ENCODE measurements at regions not wholly inside any gene's neighbourhood (a gene's known extent, or its start where the extent isn't known, plus 50 kb on each side); places are given as distances from the start of the nearest gene placed in this dataset.
A peak's percentile ranks its signal among the peaks of the same experiment; 100 is the strongest.

DNA sequence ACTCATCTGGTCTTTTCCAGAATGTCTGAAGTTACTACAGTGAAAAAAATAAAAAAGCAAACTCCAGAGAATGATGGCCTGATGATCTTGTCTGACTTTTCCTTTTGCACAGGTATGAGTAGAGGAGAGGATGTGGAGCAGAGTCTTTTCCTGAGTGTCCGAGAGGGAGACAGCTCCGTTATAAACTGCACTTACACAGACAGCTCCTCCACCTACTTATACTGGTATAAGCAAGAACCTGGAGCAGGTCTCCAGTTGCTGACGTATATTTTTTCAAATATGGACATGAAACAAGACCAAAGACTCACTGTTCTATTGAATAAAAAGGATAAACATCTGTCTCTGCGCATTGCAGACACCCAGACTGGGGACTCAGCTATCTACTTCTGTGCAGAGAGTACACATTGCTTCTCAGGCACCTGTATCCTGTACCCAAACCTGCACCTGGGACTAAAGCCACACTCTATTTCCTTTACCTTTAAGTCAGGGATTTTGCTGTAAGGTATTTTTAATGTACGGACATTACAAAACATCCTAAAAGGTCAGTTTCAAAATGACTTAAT is 75.8 kb upstream of the OR4E1 start:
- Histone ChIP-seq H2BK120ac (replicated peaks; ENCODE audit: low read depth, low read length) (no peak overlapping the region), H4K5ac (ENCODE audit: insufficient read length, low read depth, low read length) (no peak overlapping the region), H3K9ac (replicated peaks in 1 of 4; ENCODE audit: extremely low read depth in 1 of 4, low read depth in 3 of 4, low read length in 3 of 4) (no peak overlapping the region), H2BK15ac (ENCODE audit: low read length) (no peak overlapping the region), H2BK20ac (ENCODE audit: low read length) (no peak overlapping the region), H3K4me2 (ENCODE audit: insufficient read depth in 1 of 2, low read depth in 2 of 2, low read length in 2 of 2) (no peak overlapping the region), H3K4ac (replicated peaks; ENCODE audit: insufficient read length, low read depth, low read length) (no peak overlapping the region), H3K14ac (ENCODE audit: insufficient read length) (no peak overlapping the region), H3K4me3 (ENCODE audit: extremely low read depth in 1 of 4, insufficient read depth in 2 of 4, low read depth in 3 of 4, low read length in 4 of 4) (no peak overlapping the region), H3K56ac (replicated peaks; ENCODE audit: insufficient read length, low read depth, low read length) (no peak overlapping the region), H3K36me3 (ENCODE audit: control insufficient read depth in 2 of 4, insufficient read depth in 4 of 4, low read length in 3 of 4) (no peaks in the 10 kb centered on the region), H2AK5ac (ENCODE audit: low read depth, low read length) (no peak overlapping the region), H3K27ac (ENCODE audit: low read depth, low read length) (no peak overlapping the region), H3K23me2 (ENCODE audit: low read depth, low read length) (no peaks in the 10 kb centered on the region), H4K20me1 (replicated peaks in 1 of 2; ENCODE audit: control insufficient read depth in 1 of 2, insufficient read depth in 2 of 2, low read length in 2 of 2) (no peaks in the 10 kb centered on the region), H2BK12ac (ENCODE audit: low read depth, low read length) (no peak overlapping the region), H3K79me1 (ENCODE audit: low read depth, low read length) (no peaks in the 10 kb centered on the region), H3K18ac (ENCODE audit: extremely low read depth, low read length) (no peak overlapping the region), H3K4me1 (replicated peaks in 1 of 4; ENCODE audit: control insufficient read depth in 3 of 4, insufficient read depth in 4 of 4, low read length in 3 of 4) (no peaks in the 10 kb centered on the region; a peak in 1 of 7 replicates), H3K27me3 (replicated peaks in 1 of 4; ENCODE audit: control insufficient read depth in 3 of 4, extremely low read depth in 1 of 4, insufficient read depth in 3 of 4, low read length in 3 of 4) (no peaks in the 10 kb centered on the region), H3K79me2 (ENCODE audit: control insufficient read depth in 1 of 2, insufficient read depth in 2 of 2, low read length in 2 of 2) (no peaks in the 10 kb centered on the region), H4K91ac (replicated peaks; ENCODE audit: insufficient read length, low read length) (no peak overlapping the region), H3K9me3 (ENCODE audit: insufficient read depth in 2 of 2, low read depth in 1 of 2, low read length in 1 of 2) (no peaks in the 10 kb centered on the region), H2AFZ (ENCODE audit: low read length) (peak overlapping the region; percentile 93), H3K23ac (ENCODE audit: insufficient read length) (no peak overlapping the region), H2BK5ac (ENCODE audit: low read depth, low read length) (no peak overlapping the region), H4K8ac (ENCODE audit: extremely low read depth, insufficient read depth, low read length) (no peak overlapping the region)
- TF ChIP-seq SAP30 (IDR thresholded peaks at IDR 0.05; ENCODE audit: insufficient read depth, insufficient replicate concordance, low read length) (no peak), CBX8 (IDR thresholded peaks at IDR 0.05; ENCODE audit: borderline replicate concordance, low read depth, low read length) (no peak), CBX5 (IDR thresholded peaks at IDR 0.05; ENCODE audit: low read depth, low read length) (no peak), JUND (IDR thresholded peaks at IDR 0.05; ENCODE audit: low read length) (no peak), RNF2 (IDR thresholded peaks at IDR 0.05; ENCODE audit: borderline replicate concordance, low read depth, low read length, missing control alignments, poor library complexity, severe bottlenecking) (no peak), CHD1 (IDR thresholded peaks at IDR 0.05; ENCODE audit: low read depth, low read length) (no peak), BRCA1 (IDR thresholded peaks at IDR 0.05; ENCODE audit: low read depth, low read length) (no peak)
- TF ChIP-seq, protein P1, sequence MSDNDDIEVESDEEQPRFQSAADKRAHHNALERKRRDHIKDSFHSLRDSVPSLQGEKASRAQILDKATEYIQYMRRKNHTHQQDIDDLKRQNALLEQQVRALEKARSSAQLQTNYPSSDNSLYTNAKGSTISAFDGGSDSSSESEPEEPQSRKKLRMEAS (IDR thresholded peaks at IDR 0.05) = no peak
- WGBS, 2 experiments (ENCODE audit: extremely low coverage in 1 of 2, insufficient coverage in 1 of 2, insufficient read length in 1 of 2, insufficient replicate concordance in 2 of 2, low coverage in 1 of 2, low lambda C conversion rate in 2 of 2, missing lambda C conversion rate in 1 of 2) = 89% methylated on average over 5 of the region's 5 CpGs; no CpG with 5 or more reads in 1 of the 2 experiments
- DNase-seq (ENCODE audit: low read depth in 1 of 2, low spot score in 2 of 2) = no peak
- ChIA-PET CTCF (ENCODE audit: partially characterized antibody) (interaction anchor here (0.9 to 3.6 kb wide), 31 partner anchors 11 to 229 kb away, joined by 3 to 28 read pairs (median 4); no protein-coding TSS in a partner anchor), POLR2A (ENCODE audit: partially characterized antibody) (no interaction called here)
- no peak for FAIRE-seq
